ENCODE measurements at regions not wholly inside any gene's neighbourhood (a gene's known extent, or its start where the extent isn't known, plus 50 kb on each side); places are given as distances from the start of the nearest gene placed in this dataset.
"Not testable (repeated sequence)": the region's sequence is repeated elsewhere in the genome, so short reads cannot be mapped to it uniquely, and the experiment has no call there.

- intact Hi-C loops (cut with DNase I), result no loop called here
- H3K27me3 ChIP-seq, result no peaks in the 10 kb centered on the region
- TF ChIP-seq CTCF (IDR thresholded peaks at IDR 0.05), result no peak
- no peak overlapping the region for H3K27ac ChIP-seq
- no peaks in the 10 kb centered on the region for H3K36me3 ChIP-seq
- DNase-seq, result no peak
- H3K4me1 ChIP-seq, result no peaks in the 10 kb centered on the region
- no peak for ATAC-seq
- H3K9me3 ChIP-seq, result no peaks in the 10 kb centered on the region
- H3K4me3 ChIP-seq, result no peak overlapping the region
Observed at GRCh38 chr20:6664574-6664973, 102.9 kb upstream of the BMP2 start.

DNA sequence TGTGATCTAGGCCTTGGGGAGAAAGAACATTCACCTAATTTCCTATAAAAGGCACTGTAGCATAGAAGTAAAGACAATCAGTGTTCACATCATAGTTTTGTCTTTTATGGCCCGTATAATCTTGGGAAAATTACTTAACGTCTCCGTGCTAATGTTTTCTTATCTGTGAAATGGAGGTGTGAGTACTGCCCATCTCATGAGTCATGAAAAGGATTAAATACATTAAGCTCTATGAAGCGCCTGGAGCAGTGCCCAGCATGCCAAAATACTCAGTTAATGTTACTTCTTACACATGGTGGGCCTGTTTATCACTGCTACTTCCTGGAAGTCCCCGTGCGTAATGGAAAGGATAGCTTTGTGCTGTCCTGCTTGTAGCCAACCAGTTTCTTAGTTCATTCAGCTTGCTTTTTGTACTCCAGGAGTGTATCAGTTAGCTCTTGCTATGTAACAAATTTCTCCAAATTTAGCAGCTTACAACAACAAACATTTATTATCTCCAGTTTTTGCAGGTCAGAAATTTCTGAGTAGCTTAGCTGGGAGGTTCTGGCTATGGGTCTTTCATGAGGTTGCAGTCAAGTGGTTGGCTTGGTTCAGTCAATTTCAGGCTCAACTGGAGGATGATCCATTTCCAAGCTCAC is 103.6 kb upstream of the BMP2 start:
- no peak for ATAC-seq

DNA sequence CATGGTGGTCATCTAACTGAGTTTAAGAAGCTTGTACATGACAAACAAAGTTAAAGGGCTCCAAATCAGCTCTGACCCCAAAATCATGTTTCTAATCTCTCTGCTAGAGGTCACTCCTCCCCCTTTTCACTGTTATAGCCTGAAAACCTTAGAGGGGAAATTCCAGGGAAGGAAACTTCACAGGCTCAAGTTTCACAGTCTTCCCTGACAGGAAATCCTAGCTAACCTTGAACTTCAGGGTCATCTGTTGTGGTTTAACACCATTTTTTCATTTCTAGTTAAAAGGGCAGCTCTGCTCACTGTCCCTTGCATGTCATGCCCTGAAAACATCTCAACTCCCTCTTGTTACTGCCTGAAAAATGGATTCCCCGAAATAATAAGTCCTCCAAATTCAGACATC is 104.4 kb upstream of the BMP2 start:
- no peak for TF ChIP-seq CTCF (IDR thresholded peaks at IDR 0.05)
- intact Hi-C loops (cut with DNase I), result no loop called here
- no peaks in the 10 kb centered on the region for H3K4me1 ChIP-seq
- no peak overlapping the region for H3K4me3 ChIP-seq
- H3K27me3 ChIP-seq, result no peaks in the 10 kb centered on the region
- no peak overlapping the region for H3K27ac ChIP-seq
- ATAC-seq (no peak), DNase-seq (no peak)
- H3K9me3 ChIP-seq, result no peaks in the 10 kb centered on the region
- no peaks in the 10 kb centered on the region for H3K36me3 ChIP-seq

More for the DNA sequence above, 103.6 kb upstream of the BMP2 start:
- no peak for TF ChIP-seq CTCF (IDR thresholded peaks at IDR 0.05)
- Histone ChIP-seq H3K4me3 (no peak overlapping the region), H3K36me3 (no peaks in the 10 kb centered on the region), H3K27me3 (no peaks in the 10 kb centered on the region), H3K27ac (no peak overlapping the region), H3K4me1 (no peaks in the 10 kb centered on the region), H3K9me3 (no peaks in the 10 kb centered on the region)
- no peak for DNase-seq
- intact Hi-C loops (cut with DNase I), result no loop called here

- H3K4me1 ChIP-seq, result no peaks in the 10 kb centered on the region
- DNase-seq (no peak), ATAC-seq (no peak)
- no peaks in the 10 kb centered on the region for H3K36me3 ChIP-seq
- no peaks in the 10 kb centered on the region for H3K9me3 ChIP-seq
- TF ChIP-seq CTCF (IDR thresholded peaks at IDR 0.05), result no peak
- H3K27ac ChIP-seq, result no peak overlapping the region
- H3K27me3 ChIP-seq, result no peaks in the 10 kb centered on the region
- H3K4me3 ChIP-seq, result no peak overlapping the region
- intact Hi-C loops (cut with DNase I), result no loop called here
Observed at GRCh38 chr20:6662309-6662708, 105.2 kb upstream of the BMP2 start.

- Histone ChIP-seq H3K9me3 (no peaks in the 10 kb centered on the region), H3K27me3 (no peaks in the 10 kb centered on the region), H3K4me1 (no peaks in the 10 kb centered on the region), H3K27ac (no peak overlapping the region), H3K4me3 (no peak overlapping the region), H3K36me3 (no peaks in the 10 kb centered on the region)
- peak; percentile 92 for ATAC-seq
- intact Hi-C loops (cut with DNase I), result no loop called here
- peak; percentile 74 for DNase-seq
- no peak for TF ChIP-seq CTCF (IDR thresholded peaks at IDR 0.05)
Observed at GRCh38 chr20:6660441-6660840, 107.0 kb upstream of the BMP2 start.

GRCh38 chr20:6658909-6659308 is 108.6 kb upstream of the BMP2 start:
- H3K4me1 ChIP-seq; intact Hi-C loops (cut with DNase I); ATAC-seq: not testable (repeated sequence)

More at GRCh38 chr20:6658909-6659308, 108.6 kb upstream of the BMP2 start:
- H3K27me3 ChIP-seq, H3K27ac ChIP-seq, DNase-seq, H3K4me3 ChIP-seq, H3K9me3 ChIP-seq, H3K36me3 ChIP-seq: not testable (repeated sequence)

Data from upper lobe of right lung (tissue), 1 donor.